ENCODE measurements at regions not wholly inside any gene's neighbourhood (a gene's known extent, or its start where the extent isn't known, plus 50 kb on each side); places are given as distances from the start of the nearest gene placed in this dataset.

GRCh38 chr2:76669966-76670465 lies 852.2 kb downstream of the LRRTM4 start:
- no peak for TF ChIP-seq ZNF274 (IDR thresholded peaks at IDR 0.05; ENCODE audit: low read depth, low read length)
- no peak for TF ChIP-seq YY1 (IDR thresholded peaks at IDR 0.05; ENCODE audit: insufficient read depth, insufficient read length)
- TF ChIP-seq SUZ12 (IDR thresholded peaks at IDR 0.05; ENCODE audit: extremely low read depth, insufficient read depth, insufficient read length), result no peak

All from NT2/D1 (cell line).